ENCODE measurements at regions not wholly inside any gene's neighbourhood (a gene's known extent, or its start where the extent isn't known, plus 50 kb on each side); places are given as distances from the start of the nearest gene placed in this dataset.

DNA sequence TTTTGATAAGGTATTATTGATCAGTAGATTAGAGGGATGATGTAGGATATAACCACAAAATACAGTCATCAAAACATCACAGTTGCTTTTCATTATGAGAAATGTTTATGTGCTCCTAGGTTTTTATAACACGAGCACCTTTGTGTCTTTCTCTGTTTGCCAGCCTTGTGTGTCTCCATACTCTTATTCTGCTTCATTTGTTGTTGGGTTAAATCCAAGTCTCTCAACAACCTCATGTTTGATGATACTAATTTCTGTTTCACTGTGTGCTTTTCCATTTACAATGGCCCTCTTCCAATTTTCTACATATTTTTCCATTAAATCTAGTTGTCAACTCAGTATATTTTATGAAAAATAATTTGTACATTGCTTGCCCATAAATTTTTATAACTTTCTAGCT lies 107.7 kb upstream of the POU2AF2 start:
- TF ChIP-seq, protein P1, sequence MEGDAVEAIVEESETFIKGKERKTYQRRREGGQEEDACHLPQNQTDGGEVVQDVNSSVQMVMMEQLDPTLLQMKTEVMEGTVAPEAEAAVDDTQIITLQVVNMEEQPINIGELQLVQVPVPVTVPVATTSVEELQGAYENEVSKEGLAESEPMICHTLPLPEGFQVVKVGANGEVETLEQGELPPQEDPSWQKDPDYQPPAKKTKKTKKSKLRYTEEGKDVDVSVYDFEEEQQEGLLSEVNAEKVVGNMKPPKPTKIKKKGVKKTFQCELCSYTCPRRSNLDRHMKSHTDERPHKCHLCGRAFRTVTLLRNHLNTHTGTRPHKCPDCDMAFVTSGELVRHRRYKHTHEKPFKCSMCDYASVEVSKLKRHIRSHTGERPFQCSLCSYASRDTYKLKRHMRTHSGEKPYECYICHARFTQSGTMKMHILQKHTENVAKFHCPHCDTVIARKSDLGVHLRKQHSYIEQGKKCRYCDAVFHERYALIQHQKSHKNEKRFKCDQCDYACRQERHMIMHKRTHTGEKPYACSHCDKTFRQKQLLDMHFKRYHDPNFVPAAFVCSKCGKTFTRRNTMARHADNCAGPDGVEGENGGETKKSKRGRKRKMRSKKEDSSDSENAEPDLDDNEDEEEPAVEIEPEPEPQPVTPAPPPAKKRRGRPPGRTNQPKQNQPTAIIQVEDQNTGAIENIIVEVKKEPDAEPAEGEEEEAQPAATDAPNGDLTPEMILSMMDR (IDR thresholded peaks at IDR 0.05), result no peak
- TF ChIP-seq EZH2 (IDR thresholded peaks at IDR 0.05), result no peak
